ENCODE measurements at regions not wholly inside any gene's neighbourhood (a gene's known extent, or its start where the extent isn't known, plus 50 kb on each side); places are given as distances from the start of the nearest gene placed in this dataset.

DNA sequence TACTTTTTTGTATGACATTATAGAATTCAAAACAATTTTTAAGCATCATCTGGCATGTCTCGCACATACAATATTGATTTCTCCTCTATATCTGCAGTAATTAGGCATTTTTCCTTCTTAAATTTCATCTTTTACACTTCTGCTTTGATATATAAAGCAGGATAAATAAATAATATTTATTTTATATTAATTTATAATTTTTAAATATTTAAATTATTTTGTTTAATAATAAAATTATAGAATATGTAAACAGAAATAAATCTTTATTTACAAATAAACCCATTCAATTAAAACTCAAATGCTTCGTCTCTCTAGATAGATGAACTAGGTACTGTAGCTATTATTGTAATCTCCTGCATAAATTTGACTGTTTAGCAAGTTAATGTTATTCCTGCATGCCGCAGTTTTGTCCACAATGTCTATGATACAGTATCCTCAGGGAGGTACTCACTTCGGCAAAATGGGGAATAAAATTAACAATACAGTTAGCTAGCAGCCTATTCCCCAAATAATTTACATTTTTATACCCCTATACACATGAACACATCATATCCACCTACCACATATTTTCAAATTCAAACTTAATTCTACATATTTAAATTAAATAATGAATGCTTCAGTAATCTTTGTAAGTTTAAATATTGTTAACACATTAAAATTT lies 473.6 kb upstream of the SLC10A2 start:
- TF ChIP-seq POLR2A (IDR thresholded peaks at IDR 0.05; ENCODE audit: low read depth, low read length) (no peak), POLR2AphosphoS5 (IDR thresholded peaks at IDR 0.05; ENCODE audit: low read depth, low read length) (no peak), TAF1 (IDR thresholded peaks at IDR 0.05; ENCODE audit: borderline replicate concordance, low read depth, low read length) (no peak)
- no peak for FAIRE-seq
- DNase-seq (ENCODE audit: insufficient read length), result no peak

GRCh38 chr13:103539265-103539664 lies 473.0 kb upstream of the SLC10A2 start:
- FAIRE-seq (no peak), DNase-seq (ENCODE audit: insufficient read length) (no peak)
- TF ChIP-seq TAF1 (IDR thresholded peaks at IDR 0.05; ENCODE audit: borderline replicate concordance, low read depth, low read length) (no peak), POLR2A (IDR thresholded peaks at IDR 0.05; ENCODE audit: low read depth, low read length) (no peak), POLR2AphosphoS5 (IDR thresholded peaks at IDR 0.05; ENCODE audit: low read depth, low read length) (no peak)

DNA sequence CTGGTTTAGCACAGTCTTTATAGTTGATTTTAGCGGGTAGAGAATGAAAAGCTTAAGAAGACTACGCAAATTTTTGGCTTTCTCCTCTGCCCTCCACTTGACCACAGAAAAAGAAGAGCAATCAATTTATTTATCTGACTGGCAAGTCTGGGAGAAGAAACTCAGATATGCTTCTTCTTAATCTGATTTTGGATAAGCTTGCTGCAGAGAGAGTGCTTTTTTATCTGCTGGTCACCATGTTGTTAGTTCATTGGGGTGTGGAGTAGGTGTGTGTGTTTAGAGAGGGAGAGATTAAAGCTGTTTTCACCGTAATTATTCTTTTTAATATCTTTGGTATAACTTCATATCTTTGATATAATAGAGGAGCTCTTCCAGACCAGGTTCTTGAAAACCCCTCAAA lies 471.4 kb upstream of the SLC10A2 start:
- TF ChIP-seq POLR2A (IDR thresholded peaks at IDR 0.05; ENCODE audit: low read depth, low read length) (no peak), TAF1 (IDR thresholded peaks at IDR 0.05; ENCODE audit: borderline replicate concordance, low read depth, low read length) (no peak), POLR2AphosphoS5 (IDR thresholded peaks at IDR 0.05; ENCODE audit: low read depth, low read length) (no peak)
- DNase-seq (ENCODE audit: insufficient read length), result no peak
- FAIRE-seq, result no peak

GRCh38 chr13:103531278-103531677 lies 465.1 kb upstream of the SLC10A2 start:
- DNase-seq (ENCODE audit: insufficient read length) (no peak), FAIRE-seq (no peak)
- no peak for TF ChIP-seq POLR2AphosphoS5 (IDR thresholded peaks at IDR 0.05; ENCODE audit: low read depth, low read length)
- TF ChIP-seq TAF1 (IDR thresholded peaks at IDR 0.05; ENCODE audit: borderline replicate concordance, low read depth, low read length), result no peak
- TF ChIP-seq POLR2A (IDR thresholded peaks at IDR 0.05; ENCODE audit: low read depth, low read length), result no peak

- DNase-seq (ENCODE audit: insufficient read length) (no peak), FAIRE-seq (no peak)
- no peak for TF ChIP-seq TAF1 (IDR thresholded peaks at IDR 0.05; ENCODE audit: borderline replicate concordance, low read depth, low read length)
- TF ChIP-seq POLR2AphosphoS5 (IDR thresholded peaks at IDR 0.05; ENCODE audit: low read depth, low read length), result no peak
- no peak for TF ChIP-seq POLR2A (IDR thresholded peaks at IDR 0.05; ENCODE audit: low read depth, low read length)
Measured at GRCh38 chr13:103528437-103528836, 462.2 kb upstream of the SLC10A2 start.

- no peak for DNase-seq (ENCODE audit: insufficient read length)
- TF ChIP-seq TAF1 (IDR thresholded peaks at IDR 0.05; ENCODE audit: borderline replicate concordance, low read depth, low read length) (no peak), POLR2AphosphoS5 (IDR thresholded peaks at IDR 0.05; ENCODE audit: low read depth, low read length) (no peak), POLR2A (IDR thresholded peaks at IDR 0.05; ENCODE audit: low read depth, low read length) (no peak)
- FAIRE-seq, result no peak
Measured at GRCh38 chr13:103525530-103525929, 459.3 kb upstream of the SLC10A2 start.

GRCh38 chr13:103523858-103524257 lies 457.6 kb upstream of the SLC10A2 start:
- DNase-seq (ENCODE audit: insufficient read length) (no peak), FAIRE-seq (no peak)
- TF ChIP-seq POLR2A (IDR thresholded peaks at IDR 0.05; ENCODE audit: low read depth, low read length), result no peak
- TF ChIP-seq TAF1 (IDR thresholded peaks at IDR 0.05; ENCODE audit: borderline replicate concordance, low read depth, low read length), result no peak
- TF ChIP-seq POLR2AphosphoS5 (IDR thresholded peaks at IDR 0.05; ENCODE audit: low read depth, low read length), result no peak

- no peak for DNase-seq (ENCODE audit: insufficient read length)
- FAIRE-seq, result no peak
Measured at GRCh38 chr13:103521532-103521931, 455.3 kb upstream of the SLC10A2 start.

DNA sequence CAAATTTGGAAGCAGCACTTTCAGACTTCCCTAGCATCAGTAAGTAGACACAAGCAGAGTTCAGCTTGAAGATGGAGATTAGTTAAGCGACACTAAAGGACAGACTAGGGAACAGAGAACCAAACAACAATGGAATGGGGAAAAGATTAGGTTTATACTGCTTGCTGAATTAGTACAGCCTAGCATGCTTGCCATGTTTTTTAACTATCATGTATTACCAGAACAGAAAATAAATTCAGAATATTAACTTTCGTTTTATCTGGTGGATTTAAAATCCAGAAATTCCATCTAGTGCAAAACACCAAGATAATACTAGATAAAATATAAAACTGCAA lies 451.5 kb upstream of the SLC10A2 start:
- DNase-seq (ENCODE audit: insufficient read length), result no peak
- TF ChIP-seq POLR2A (IDR thresholded peaks at IDR 0.05; ENCODE audit: low read depth, low read length), result no peak
- no peak for TF ChIP-seq POLR2AphosphoS5 (IDR thresholded peaks at IDR 0.05; ENCODE audit: low read depth, low read length)
- TF ChIP-seq TAF1 (IDR thresholded peaks at IDR 0.05; ENCODE audit: borderline replicate concordance, low read depth, low read length), result no peak
- FAIRE-seq, result no peak

More at GRCh38 chr13:103521532-103521931, 455.3 kb upstream of the SLC10A2 start:
- no peak for TF ChIP-seq TAF1 (IDR thresholded peaks at IDR 0.05; ENCODE audit: borderline replicate concordance, low read depth, low read length)
- TF ChIP-seq POLR2A (IDR thresholded peaks at IDR 0.05; ENCODE audit: low read depth, low read length), result no peak
- TF ChIP-seq POLR2AphosphoS5 (IDR thresholded peaks at IDR 0.05; ENCODE audit: low read depth, low read length), result no peak

- DNase-seq (ENCODE audit: insufficient read length) (no peak), FAIRE-seq (no peak)
- TF ChIP-seq POLR2AphosphoS5 (IDR thresholded peaks at IDR 0.05; ENCODE audit: low read depth, low read length) (no peak), TAF1 (IDR thresholded peaks at IDR 0.05; ENCODE audit: borderline replicate concordance, low read depth, low read length) (no peak), POLR2A (IDR thresholded peaks at IDR 0.05; ENCODE audit: low read depth, low read length) (no peak)
Measured at GRCh38 chr13:103517066-103517767, 451.0 kb upstream of the SLC10A2 start.

GRCh38 chr13:103516015-103516795 lies 450.0 kb upstream of the SLC10A2 start:
- FAIRE-seq (no peak), DNase-seq (ENCODE audit: insufficient read length) (no peak)
- TF ChIP-seq TAF1 (IDR thresholded peaks at IDR 0.05; ENCODE audit: borderline replicate concordance, low read depth, low read length), result no peak
- TF ChIP-seq POLR2AphosphoS5 (IDR thresholded peaks at IDR 0.05; ENCODE audit: low read depth, low read length), result no peak
- TF ChIP-seq POLR2A (IDR thresholded peaks at IDR 0.05; ENCODE audit: low read depth, low read length), result no peak

Data from GM12892 (cell line).